PC-9 (cell line): ENCODE measurements at regions not wholly inside any gene's neighbourhood (a gene's known extent, or its start where the extent isn't known, plus 50 kb on each side); places are given as distances from the start of the nearest gene placed in this dataset.
"Not testable (repeated sequence)": the region's sequence is repeated elsewhere in the genome, so short reads cannot be mapped to it uniquely, and the experiment has no call there.

ENCODE experiments used
- CTCF ChIP-seq: fragments of 200-600 bp; sonication (generic); conservative IDR thresholded peaks from 2 replicates; pipeline ENCODE4 v1.6.1; 2017; ENCODE audit warnings: mixed run types, antibody characterized with exemption, mild to moderate bottlenecking, moderate library complexity
- EZH2 ChIP-seq: fragments of 200-600 bp; sonication (generic); IDR thresholded peaks from 2 replicates; pipeline ENCODE4 v1.8.0; 2017; ENCODE audit warnings: antibody characterized with exemption, low read depth

- not testable (repeated sequence) for TF ChIP-seq CTCF, EZH2
Measured at GRCh38 chr6:120432840-120433239, 901.4 kb downstream of the TBC1D32 start.
